ENCODE measurements at regions not wholly inside any gene's neighbourhood (a gene's known extent, or its start where the extent isn't known, plus 50 kb on each side); places are given as distances from the start of the nearest gene placed in this dataset.

DNA sequence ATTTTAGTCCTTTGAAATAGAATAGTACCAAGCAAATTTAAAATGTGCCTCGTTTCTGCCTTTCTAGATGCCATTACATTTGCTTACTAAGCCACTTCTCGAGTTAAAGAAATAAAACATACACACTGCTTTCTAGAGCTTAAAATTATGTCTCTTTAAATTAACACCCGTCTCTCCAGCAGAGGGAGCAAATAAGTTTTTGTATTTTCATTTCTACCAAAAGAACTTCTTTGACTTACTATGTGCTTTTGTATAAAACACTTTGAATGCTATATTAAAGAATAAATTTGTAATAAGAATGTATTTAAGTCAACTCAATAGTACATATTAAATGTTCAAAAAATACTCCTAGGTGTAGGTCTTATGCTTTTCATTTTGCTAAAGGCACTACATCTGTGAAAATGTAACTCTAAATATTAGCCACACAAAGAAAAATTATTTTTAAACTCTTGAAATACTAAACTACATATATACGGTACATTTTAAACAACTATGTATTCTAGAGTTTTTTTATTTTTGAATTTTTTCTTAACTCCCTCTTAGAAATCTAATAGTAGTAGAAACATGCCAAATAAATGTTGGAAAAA lies 269.3 kb upstream of the MIR17HG start:
- TF ChIP-seq POLR2A (IDR thresholded peaks at IDR 0.05), result no peak
- TF ChIP-seq, protein P1, sequence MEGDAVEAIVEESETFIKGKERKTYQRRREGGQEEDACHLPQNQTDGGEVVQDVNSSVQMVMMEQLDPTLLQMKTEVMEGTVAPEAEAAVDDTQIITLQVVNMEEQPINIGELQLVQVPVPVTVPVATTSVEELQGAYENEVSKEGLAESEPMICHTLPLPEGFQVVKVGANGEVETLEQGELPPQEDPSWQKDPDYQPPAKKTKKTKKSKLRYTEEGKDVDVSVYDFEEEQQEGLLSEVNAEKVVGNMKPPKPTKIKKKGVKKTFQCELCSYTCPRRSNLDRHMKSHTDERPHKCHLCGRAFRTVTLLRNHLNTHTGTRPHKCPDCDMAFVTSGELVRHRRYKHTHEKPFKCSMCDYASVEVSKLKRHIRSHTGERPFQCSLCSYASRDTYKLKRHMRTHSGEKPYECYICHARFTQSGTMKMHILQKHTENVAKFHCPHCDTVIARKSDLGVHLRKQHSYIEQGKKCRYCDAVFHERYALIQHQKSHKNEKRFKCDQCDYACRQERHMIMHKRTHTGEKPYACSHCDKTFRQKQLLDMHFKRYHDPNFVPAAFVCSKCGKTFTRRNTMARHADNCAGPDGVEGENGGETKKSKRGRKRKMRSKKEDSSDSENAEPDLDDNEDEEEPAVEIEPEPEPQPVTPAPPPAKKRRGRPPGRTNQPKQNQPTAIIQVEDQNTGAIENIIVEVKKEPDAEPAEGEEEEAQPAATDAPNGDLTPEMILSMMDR (IDR thresholded peaks at IDR 0.05), result peak in 4 of 6 experiments; percentile 17 to 42 (median 26)

All from thyroid gland (tissue), 4 donors.